Upper lobe of right lung (tissue), 1 donor: ENCODE measurements at regions not wholly inside any gene's neighbourhood (a gene's known extent, or its start where the extent isn't known, plus 50 kb on each side); places are given as distances from the start of the nearest gene placed in this dataset.

Source experiments
- ATAC-seq: fragments of 200-7000 bp; cut with Tn5 transposase; one replicate; pipeline ENCODE4 v1.9.1; 2020; ENCODE audit warnings: mild to moderate bottlenecking, moderate library complexity
- DNase-seq: peaks from one replicate; pipeline ENCODE4 v3.0.0-alpha.2; 2020
- H3K27ac ChIP-seq: fragments of 200-600 bp; one replicate; pipeline ENCODE4 v1.8.0; 2022
- H3K27me3 ChIP-seq: fragments of 200-600 bp; one replicate; pipeline ENCODE4 v1.8.0; 2022; ENCODE audit warnings: mild to moderate bottlenecking
- H3K36me3 ChIP-seq: fragments of 200-600 bp; one replicate; pipeline ENCODE4 v1.8.0; 2022
- H3K4me1 ChIP-seq: fragments of 200-600 bp; one replicate; pipeline ENCODE4 v1.8.0; 2022
- H3K4me3 ChIP-seq: fragments of 200-600 bp; one replicate; pipeline ENCODE4 v1.8.0; 2022; ENCODE audit warnings: mild to moderate bottlenecking
- H3K9me3 ChIP-seq: fragments of 200-600 bp; one replicate; pipeline ENCODE4 v1.8.0; 2022
- CTCF ChIP-seq: fragments of 200-600 bp; IDR thresholded peaks from one replicate; pipeline ENCODE4 v1.8.0; 2022; ENCODE audit warnings: antibody characterized with exemption
- intact Hi-C: fragments of 100-400 bp; cut with DNase I; formaldehyde crosslinking; loops from one replicate; pipeline ENCODE4 v1.11.0; 2022
- donor health status: DM: no; HTN: yes; CAD: no; lungs with severe emphysema.

DNA sequence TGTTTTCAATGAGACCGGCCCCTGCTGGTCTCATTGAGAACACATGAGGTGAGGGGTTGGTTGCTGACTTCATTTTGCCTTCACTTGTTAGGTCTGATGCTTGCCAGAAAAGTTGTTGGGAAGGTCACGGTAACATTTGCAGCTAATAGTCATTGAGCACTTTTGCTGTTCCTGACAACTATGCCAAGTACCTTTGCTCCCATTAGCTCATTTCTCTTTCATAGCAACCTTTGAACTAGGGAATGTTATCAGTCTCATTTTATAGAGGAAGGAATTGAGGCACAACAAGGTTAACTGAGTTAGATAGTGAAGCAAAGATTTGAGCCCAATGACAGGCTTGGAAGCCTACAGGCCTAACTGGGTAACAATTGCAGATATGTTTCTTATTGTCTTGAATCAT, 195.4 kb upstream of the LARGE1 start:
- Histone ChIP-seq H3K4me3 (no peak overlapping the region), H3K4me1 (no peaks in the 10 kb centered on the region), H3K27ac (no peak overlapping the region), H3K27me3 (no peaks in the 10 kb centered on the region), H3K36me3 (no peaks in the 10 kb centered on the region), H3K9me3 (no peaks in the 10 kb centered on the region)
- no peak for ATAC-seq
- TF ChIP-seq CTCF, result no peak
- DNase-seq, result no peak
- intact Hi-C loops, result no loop called here

DNA sequence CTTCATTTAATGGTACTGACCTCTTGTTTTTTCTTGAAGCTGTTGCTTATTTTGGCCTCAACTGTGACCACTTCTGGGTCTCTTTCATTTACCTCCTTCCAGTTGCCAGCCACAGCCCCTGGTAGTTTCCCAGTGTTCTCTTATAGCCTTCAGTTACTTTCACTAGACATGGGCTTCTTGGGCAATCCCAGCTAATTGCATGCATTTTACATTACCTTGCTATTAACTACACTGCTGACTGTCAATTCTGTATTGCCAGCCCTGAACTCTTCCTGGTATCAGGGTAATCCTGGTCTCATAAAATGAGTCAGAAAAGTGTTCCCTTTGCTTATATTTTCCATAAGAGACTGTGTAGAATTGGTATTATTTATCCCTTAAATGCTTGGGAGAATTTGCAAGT, 195.8 kb upstream of the LARGE1 start:
- Histone ChIP-seq H3K4me1 (no peaks in the 10 kb centered on the region), H3K27ac (no peak overlapping the region), H3K36me3 (no peaks in the 10 kb centered on the region), H3K27me3 (no peaks in the 10 kb centered on the region), H3K9me3 (no peaks in the 10 kb centered on the region), H3K4me3 (no peak overlapping the region)
- intact Hi-C loops, result no loop called here
- no peak for DNase-seq
- ATAC-seq, result no peak
- TF ChIP-seq CTCF, result no peak

DNA sequence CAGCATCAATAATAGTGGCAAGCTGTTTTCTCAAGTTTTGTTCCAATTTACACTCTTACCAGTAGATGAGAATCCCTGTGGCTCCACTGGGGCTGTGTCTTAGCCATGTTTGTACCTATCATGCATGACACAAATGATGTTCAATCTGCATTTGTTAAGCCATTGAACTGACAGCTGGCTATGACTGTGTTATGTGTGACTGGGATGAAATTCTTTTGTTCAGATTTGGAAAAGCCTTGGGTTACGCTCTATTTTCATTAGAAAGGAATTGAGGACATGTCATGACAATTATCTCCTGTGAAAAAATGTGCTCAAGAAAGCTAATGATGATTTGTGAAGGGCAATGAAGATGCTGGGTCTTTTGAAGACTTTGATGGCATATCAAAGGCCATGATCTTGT, 201.8 kb upstream of the LARGE1 start:
- no peak for TF ChIP-seq CTCF

GRCh38 chr22:34129691-34130486, 209.6 kb upstream of the LARGE1 start:
- no peak overlapping the region for H3K27ac ChIP-seq
- intact Hi-C loops, result no loop called here
- no peak for TF ChIP-seq CTCF
- H3K4me1 ChIP-seq, result no peaks in the 10 kb centered on the region
- H3K27me3 ChIP-seq, result no peaks in the 10 kb centered on the region
- H3K36me3 ChIP-seq, result no peaks in the 10 kb centered on the region
- DNase-seq (no peak), ATAC-seq (no peak)
- no peaks in the 10 kb centered on the region for H3K9me3 ChIP-seq
- H3K4me3 ChIP-seq, result no peak overlapping the region

More for the DNA sequence above, 201.8 kb upstream of the LARGE1 start:
- no peak overlapping the region for H3K27ac ChIP-seq
- no peak overlapping the region for H3K4me3 ChIP-seq
- intact Hi-C loops, result no loop called here
- ATAC-seq (no peak), DNase-seq (no peak)
- H3K9me3 ChIP-seq, result no peaks in the 10 kb centered on the region
- no peaks in the 10 kb centered on the region for H3K27me3 ChIP-seq
- H3K36me3 ChIP-seq, result no peaks in the 10 kb centered on the region
- H3K4me1 ChIP-seq, result no peaks in the 10 kb centered on the region

DNA sequence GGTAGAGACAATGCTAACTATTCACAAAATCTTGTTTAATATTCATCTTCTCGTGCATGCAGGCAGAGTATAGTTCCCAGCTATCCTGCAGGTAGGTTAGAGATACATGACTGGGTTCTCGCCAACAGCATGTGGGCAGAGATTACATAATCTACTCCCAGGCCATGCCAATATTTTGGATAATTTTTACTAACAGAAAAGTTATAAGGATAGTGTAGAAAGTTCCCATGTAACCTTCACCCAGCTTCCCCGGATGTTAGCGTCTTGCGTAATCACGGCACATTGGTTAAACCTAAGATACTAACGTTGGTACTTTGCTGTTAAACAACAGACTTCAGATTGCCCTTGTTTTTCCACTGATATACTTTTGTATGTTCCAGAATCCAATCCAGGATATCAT, 215.5 kb upstream of the LARGE1 start:
- intact Hi-C loops, result no loop called here
- H3K4me3 ChIP-seq, result no peak overlapping the region
- H3K36me3 ChIP-seq, result no peaks in the 10 kb centered on the region
- no peaks in the 10 kb centered on the region for H3K27me3 ChIP-seq
- no peak for ATAC-seq
- no peak for DNase-seq
- H3K9me3 ChIP-seq, result no peaks in the 10 kb centered on the region
- H3K27ac ChIP-seq, result no peak overlapping the region
- H3K4me1 ChIP-seq, result no peaks in the 10 kb centered on the region
- no peak for TF ChIP-seq CTCF

DNA sequence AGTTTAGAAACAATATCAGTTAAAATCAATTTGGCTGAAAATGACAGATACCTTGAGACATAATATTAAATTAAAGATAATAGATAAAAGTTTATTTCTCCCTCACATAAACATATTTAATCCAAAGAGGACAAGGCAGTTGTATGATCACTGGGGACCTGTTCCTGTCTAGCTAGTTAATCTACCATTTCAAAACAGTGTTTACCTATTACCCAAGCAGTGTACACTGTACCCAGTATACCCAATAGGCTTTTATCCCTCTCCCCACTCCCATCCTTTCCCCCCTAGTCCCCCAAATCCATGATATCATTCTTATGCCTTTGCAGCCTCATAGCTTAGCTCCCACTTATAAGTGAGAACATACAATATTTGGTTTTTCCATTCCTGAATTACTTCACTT, 229.7 kb upstream of the LARGE1 start:
- H3K27ac ChIP-seq, result no peak overlapping the region
- no peak overlapping the region for H3K4me3 ChIP-seq
- TF ChIP-seq CTCF, result no peak
- no peak for DNase-seq
- intact Hi-C loops, result no loop called here
- no peaks in the 10 kb centered on the region for H3K4me1 ChIP-seq
- H3K27me3 ChIP-seq, result peaks cover 3% of the 10 kb centered on the region
- no peak for ATAC-seq
- no peaks in the 10 kb centered on the region for H3K36me3 ChIP-seq
- H3K9me3 ChIP-seq, result no peaks in the 10 kb centered on the region
